Heart left ventricle (tissue), 16 donors: ENCODE measurements at regions not wholly inside any gene's neighbourhood (a gene's known extent, or its start where the extent isn't known, plus 50 kb on each side); places are given as distances from the start of the nearest gene placed in this dataset.

Source experiments
- ATAC-seq, 4 donors: fragments of 200-7000 bp; cut with Tn5 transposase; one replicate each; pipeline ENCODE4 v1.9.1; 2020 to 2022; ENCODE audit warnings: moderate library complexity in 4 of 4, mild to moderate bottlenecking in 3 of 4, moderate number of reproducible peaks in 1 of 4
- DNase-seq, 5 donors: peaks; one replicate each; pipeline ENCODE4 v3.0.0-alpha.2; 2020
- H3K27ac ChIP-seq, 12 donors: fragments of 200-600 bp; sonication (generic) in 4 of 12; one replicate each; pipeline versions ENCODE4 v1.5.0 to v1.8.0; 2016 to 2022; ENCODE audit warnings: mild to moderate bottlenecking in 2 of 12
- H3K27me3 ChIP-seq, 9 donors: fragments of 200-600 bp; sonication (generic) in 2 of 9; one replicate each; pipeline versions ENCODE4 v1.5.1 to v1.8.0; 2016 to 2022; ENCODE audit warnings: mild to moderate bottlenecking in 3 of 9
- H3K36me3 ChIP-seq, 9 donors: fragments of 200-600 bp; sonication (generic) in 2 of 9; one replicate each; pipeline versions ENCODE4 v1.5.0 to v1.8.0; 2018 to 2022; ENCODE audit warnings: mild to moderate bottlenecking in 2 of 9
- H3K4me1 ChIP-seq, 12 donors: fragments of 200-600 bp; sonication (generic) in 4 of 12; one replicate each; pipeline versions ENCODE4 v1.5.0 to v1.8.0; 2016 to 2022; ENCODE audit warnings: mild to moderate bottlenecking in 3 of 12
- H3K4me3 ChIP-seq, 12 donors: fragments of 200-600 bp; sonication (generic) in 4 of 12; one replicate each; pipeline versions ENCODE4 v1.5.0 to v1.8.0; 2017 to 2022; ENCODE audit warnings: mild to moderate bottlenecking in 9 of 12, moderate library complexity in 4 of 12
- H3K9me3 ChIP-seq, 12 donors: fragments of 200-600 bp; sonication (generic) in 4 of 12; one replicate each; pipeline versions ENCODE4 v1.5.0 to v1.8.0; 2016 to 2022; ENCODE audit warnings: mild to moderate bottlenecking in 1 of 12
- POLR2A ChIP-seq, 2 donors: fragments of 450-650 bp; IDR thresholded peaks; one replicate each; pipeline ENCODE4 v1.6.1; 2017; ENCODE audit warnings: antibody characterized with exemption in 2 of 2, mild to moderate bottlenecking in 2 of 2, moderate library complexity in 2 of 2
- WGBS, 4 donors: extraction: QIAGEN DNeasy Blood & Tissue Kit in 2 of 4; methylation state at CpG; one replicate each; pipeline versions ENCODE4 v1.1.5 to v1.1.7; 2013 to 2018; 5-methylcytosine and 5-hydroxymethylcytosine counted together
- intact Hi-C, 10 donors: fragments of 100-400 bp; cut with DNase I; formaldehyde crosslinking; loops; one replicate each; pipeline versions ENCODE4 v1.11.1 to v1.14.2; 2022
- TF ChIP-seq, protein P1 (sequence below), 12 donors: fragments of 200-600 bp; sonication (generic) in 4 of 12; IDR thresholded peaks; one replicate each; pipeline versions ENCODE4 v1.5.0 to v1.8.0; 2018 to 2022; ENCODE audit warnings: antibody characterized with exemption in 12 of 12, mild to moderate bottlenecking in 5 of 12
- donor health status: ischemic (EF 13 %, LVEDD 7.1; RV severe dilation, severe dysfunction).
- donor health status: healthy with polysubstance abuse.
- donor health status: DM: no; HTN: yes; CAD: no.
- donor health status: DM: no; HTN: no; CAD: no.
- donor health status: ischemic (EF 25% LVEDD 6.9; RV normal size, moderate dysfunction).
- donor health status: ischemic (EF 25% LVEDD 5.7; RV mildly dilated, moderate dysfunction).
- donor health status: healthy.
- donor health status: DM: yes; HTN: yes; CAD: no.
- donor health status: ischemic (EF 35%, LVEDD 5.7; RV mildly dilated, moderate dysfunction).
- donor health status: nonischemic (EF 11% LVEDD 7.7; RV severe dilation, severe dysfunction).
- donor health status: DM: yes; HTN: yes; CAD: no.
- donor health status: PGD.
- donor health status: ischemic (EF 29% LVEDD 5.4; RV normal size, mild dysfunction).
- donor health status: nonischemic (EF 23%, LVEDD 6.1; RV moderate dilation, normal function).

GRCh38 chr21:18129526-18129925 lies 115.1 kb upstream of the CHODL start:
- H3K9me3 ChIP-seq: no peaks in the 10 kb centered on the region
- no peak overlapping the region for H3K27ac ChIP-seq
- no peak for DNase-seq
- TF ChIP-seq, protein P1, sequence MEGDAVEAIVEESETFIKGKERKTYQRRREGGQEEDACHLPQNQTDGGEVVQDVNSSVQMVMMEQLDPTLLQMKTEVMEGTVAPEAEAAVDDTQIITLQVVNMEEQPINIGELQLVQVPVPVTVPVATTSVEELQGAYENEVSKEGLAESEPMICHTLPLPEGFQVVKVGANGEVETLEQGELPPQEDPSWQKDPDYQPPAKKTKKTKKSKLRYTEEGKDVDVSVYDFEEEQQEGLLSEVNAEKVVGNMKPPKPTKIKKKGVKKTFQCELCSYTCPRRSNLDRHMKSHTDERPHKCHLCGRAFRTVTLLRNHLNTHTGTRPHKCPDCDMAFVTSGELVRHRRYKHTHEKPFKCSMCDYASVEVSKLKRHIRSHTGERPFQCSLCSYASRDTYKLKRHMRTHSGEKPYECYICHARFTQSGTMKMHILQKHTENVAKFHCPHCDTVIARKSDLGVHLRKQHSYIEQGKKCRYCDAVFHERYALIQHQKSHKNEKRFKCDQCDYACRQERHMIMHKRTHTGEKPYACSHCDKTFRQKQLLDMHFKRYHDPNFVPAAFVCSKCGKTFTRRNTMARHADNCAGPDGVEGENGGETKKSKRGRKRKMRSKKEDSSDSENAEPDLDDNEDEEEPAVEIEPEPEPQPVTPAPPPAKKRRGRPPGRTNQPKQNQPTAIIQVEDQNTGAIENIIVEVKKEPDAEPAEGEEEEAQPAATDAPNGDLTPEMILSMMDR (IDR thresholded peaks at IDR 0.05): no peak
- TF ChIP-seq POLR2A (IDR thresholded peaks at IDR 0.05): no peak
- intact Hi-C loops: no loop called here
- H3K4me1 ChIP-seq: no peaks in the 10 kb centered on the region
- H3K36me3 ChIP-seq: no peaks in the 10 kb centered on the region
- 50 to 65% (median 56%) methylated on average over 1 of the region's 1 CpG for WGBS, 4 donors
- no peak overlapping the region for H3K4me3 ChIP-seq
- no peak for ATAC-seq
- H3K27me3 ChIP-seq: no peaks in the 10 kb centered on the region

DNA sequence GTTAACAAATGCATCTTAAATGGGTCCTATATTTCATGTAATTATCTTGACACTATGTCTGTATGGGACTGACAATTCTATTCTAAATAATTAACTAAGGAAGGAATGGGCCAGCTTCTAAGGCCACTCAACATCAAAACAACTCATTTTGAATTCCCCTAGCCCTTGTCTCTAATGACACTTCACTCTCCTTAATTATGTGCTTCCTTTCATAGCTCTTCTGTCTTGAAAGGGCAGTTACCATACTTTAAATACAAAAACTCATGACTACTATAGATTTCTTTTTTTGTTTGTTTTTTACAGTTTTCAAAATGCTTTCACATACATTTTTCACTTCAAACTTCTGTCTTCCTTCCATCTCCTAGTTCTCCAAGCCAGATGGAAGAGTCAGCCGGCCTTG lies 126.1 kb upstream of the CHODL start:
- H3K27me3 ChIP-seq: no peaks in the 10 kb centered on the region
- H3K4me1 ChIP-seq: no peaks in the 10 kb centered on the region
- 63 to 80% (median 73%) methylated on average over 1 of the region's 1 CpG for WGBS, 4 donors
- TF ChIP-seq, protein P1 (IDR thresholded peaks at IDR 0.05): no peak
- no peak for TF ChIP-seq POLR2A (IDR thresholded peaks at IDR 0.05)
- ATAC-seq: no peak
- no peak for DNase-seq
- H3K27ac ChIP-seq: no peak overlapping the region
- no peaks in the 10 kb centered on the region for H3K36me3 ChIP-seq
- no peak overlapping the region for H3K4me3 ChIP-seq
- intact Hi-C loops: no loop called here
- H3K9me3 ChIP-seq: no peaks in the 10 kb centered on the region

- DNase-seq (no peak), ATAC-seq (no peak)
- intact Hi-C loops: no loop called here
- H3K27ac ChIP-seq: no peak overlapping the region
- WGBS, 4 donors: 50 to 65% (median 59%) methylated on average over 1 of the region's 1 CpG
- H3K9me3 ChIP-seq: no peaks in the 10 kb centered on the region
- H3K4me3 ChIP-seq: no peak overlapping the region
- H3K36me3 ChIP-seq: no peaks in the 10 kb centered on the region
- H3K4me1 ChIP-seq: no peaks in the 10 kb centered on the region
- no peak for TF ChIP-seq POLR2A (IDR thresholded peaks at IDR 0.05)
- TF ChIP-seq, protein P1 (IDR thresholded peaks at IDR 0.05): no peak
- no peaks in the 10 kb centered on the region for H3K27me3 ChIP-seq
Observed at GRCh38 chr21:18117176-18117575, 127.5 kb upstream of the CHODL start.

DNA sequence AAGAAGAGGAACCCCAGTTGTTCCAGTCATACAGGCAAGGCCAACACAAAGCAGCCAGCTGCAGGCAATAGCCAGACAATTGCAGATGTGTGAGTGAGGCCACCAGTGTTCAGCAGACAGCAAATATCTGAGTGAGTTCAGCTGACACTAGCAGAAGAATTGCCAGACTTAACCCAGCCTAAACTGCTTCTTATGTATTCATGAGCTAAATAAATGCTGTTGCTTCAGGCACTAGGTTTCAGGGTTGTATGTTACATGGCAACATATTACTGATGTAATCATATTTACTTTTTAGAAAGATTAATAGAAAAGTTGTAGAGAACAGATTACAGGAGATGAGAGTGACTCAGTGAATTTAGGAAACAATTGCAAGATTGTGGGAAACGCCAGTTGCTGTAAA lies 129.8 kb upstream of the CHODL start:
- H3K4me1 ChIP-seq: no peaks in the 10 kb centered on the region
- intact Hi-C loops: no loop called here
- no peak overlapping the region for H3K27ac ChIP-seq
- H3K9me3 ChIP-seq: no peaks in the 10 kb centered on the region
- no peak for DNase-seq
- no peaks in the 10 kb centered on the region for H3K27me3 ChIP-seq
- TF ChIP-seq, protein P1 (IDR thresholded peaks at IDR 0.05): no peak
- TF ChIP-seq POLR2A (IDR thresholded peaks at IDR 0.05): no peak
- ATAC-seq: no peak
- no peaks in the 10 kb centered on the region for H3K36me3 ChIP-seq
- H3K4me3 ChIP-seq: no peak overlapping the region
- 59 to 73% (median 63%) methylated on average over 1 of the region's 1 CpG for WGBS, 4 donors
